Caco-2 (cell line): ENCODE measurements at regions not wholly inside any gene's neighbourhood (a gene's known extent, or its start where the extent isn't known, plus 50 kb on each side); places are given as distances from the start of the nearest gene placed in this dataset.

Source experiments
- BruUV-seq: library from RNA; stranded (reverse); fragments of 400-500 nt; replicated peaks from 2 replicates; lab custom pipeline; 2021; lab: Mats Ljungman, UMichigan
- CTCF ChIA-PET: fragments of 300-600 bp; sonication (Branson Sonifier 250); formaldehyde crosslinking; loops from one replicate; lab custom pipeline; 2022; ENCODE audit warnings: antibody characterized with exemption; lab: Charles Lee
- POLR2A ChIA-PET: fragments of 300-600 bp; sonication (Branson Sonifier 250); formaldehyde crosslinking; loops from one replicate; lab custom pipeline; 2022; ENCODE audit warnings: antibody characterized with exemption; lab: Charles Lee
- DNase-seq, 2 experiments: peaks; one replicate each; pipeline versions ENCODE4 v3.0.0 to v3.0.0-alpha.2; 2020 to 2022
- H3K27me3 ChIP-seq: replicated peaks from 2 replicates; pipeline ENCODE4 v1.6.0; 2011; ENCODE audit warnings: low read length; ENCODE audit not compliant: control insufficient read depth, insufficient read depth
- H3K36me3 ChIP-seq: 2 replicates; pipeline ENCODE4 v1.5.1; 2011; ENCODE audit warnings: low read length; ENCODE audit not compliant: control insufficient read depth, insufficient read depth
- H3K4me1 ChIP-seq: fragments of 250-450 bp; sonication (Bioruptor Pico); 2 replicates; pipeline ENCODE4 v1.5.1; 2020; ENCODE audit warnings: mild to moderate bottlenecking
- H3K4me3 ChIP-seq: 2 replicates; pipeline ENCODE4 v1.5.1; 2011; ENCODE audit warnings: low read depth, mild to moderate bottlenecking, control low read depth, low read length
- H3K9me3 ChIP-seq: fragments of 250-450 bp; sonication (Bioruptor Pico); 2 replicates; pipeline ENCODE4 v1.5.1; 2020; ENCODE audit warnings: mild to moderate bottlenecking, moderate library complexity
- H3K27ac Mint-ChIP-seq: one replicate; pipeline ENCODE4 v1.8.0; 2022; ENCODE audit warnings: mixed read lengths; ENCODE audit not compliant: unreplicated experiment
- H3K27me3 Mint-ChIP-seq: one replicate; pipeline ENCODE4 v1.8.0; 2022; ENCODE audit warnings: mixed read lengths; ENCODE audit not compliant: insufficient read depth, unreplicated experiment
- H3K36me3 Mint-ChIP-seq: one replicate; pipeline ENCODE4 v1.8.0; 2022; ENCODE audit warnings: mild to moderate bottlenecking, mixed read lengths; ENCODE audit not compliant: insufficient read depth, unreplicated experiment
- H3K4me1 Mint-ChIP-seq: one replicate; pipeline ENCODE4 v1.8.0; 2022; ENCODE audit warnings: low read depth, mixed read lengths; ENCODE audit not compliant: unreplicated experiment
- H3K4me3 Mint-ChIP-seq: one replicate; pipeline ENCODE4 v1.8.0; 2022; ENCODE audit warnings: mild to moderate bottlenecking, moderate library complexity, mixed read lengths; ENCODE audit not compliant: unreplicated experiment
- H3K9me3 Mint-ChIP-seq: one replicate; pipeline ENCODE4 v1.8.0; 2022; ENCODE audit warnings: mixed read lengths; ENCODE audit not compliant: unreplicated experiment
- intact Hi-C: fragments of 100-400 bp; cut with micrococcal nuclease; formaldehyde crosslinking; loops from one replicate; pipeline ENCODE4 v1.10.0; 2022; ENCODE audit not compliant: unreplicated experiment
- TF ChIP-seq, protein P1 (sequence below), 2 experiments: fragments of 200-600 bp in 1 of 2; IDR thresholded peaks; 1 replicate in 1 of 2; 2 replicates in 1 of 2; pipeline versions ENCODE4 v1.5.1 to v1.8.0; 2011 to 2022; ENCODE audit warnings: antibody characterized with exemption in 1 of 2, control low read depth in 1 of 2, inconsistent platforms in 1 of 2, low read depth in 1 of 2, low read length in 1 of 2, mild to moderate bottlenecking in 1 of 2, moderate library complexity in 1 of 2; ENCODE audit not compliant: insufficient read depth in 1 of 2, severe bottlenecking in 1 of 2, unreplicated experiment in 1 of 2

DNA sequence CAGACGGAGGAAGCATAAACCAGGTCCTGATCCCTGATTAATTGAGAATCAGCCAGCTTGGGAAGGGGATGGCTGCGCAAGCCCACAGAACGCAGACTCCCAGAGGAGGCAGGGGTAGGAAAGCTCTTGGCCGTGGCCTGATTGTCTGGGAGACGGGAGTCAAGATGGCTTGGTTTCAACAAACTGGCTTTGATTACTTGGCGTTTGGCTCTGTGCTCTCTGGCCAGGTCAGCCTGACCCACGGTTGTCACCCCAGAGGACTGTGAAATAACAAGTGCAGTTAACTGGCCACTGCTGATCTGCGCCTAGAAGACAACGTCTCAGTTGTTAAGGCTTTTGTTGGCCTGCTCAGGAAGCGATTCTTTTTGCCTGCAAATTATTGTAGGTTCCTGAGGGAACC is 387.0 kb upstream of the PROK2 start:
- BruUV-seq = no TSS peak
- Mint-ChIP-seq H3K27me3 (no peaks in the 10 kb centered on the region), H3K36me3 (no peaks in the 10 kb centered on the region), H3K27ac (no peak overlapping the region), H3K4me3 (no peak overlapping the region), H3K4me1 (no peaks in the 10 kb centered on the region), H3K9me3 (no peaks in the 10 kb centered on the region)
- Histone ChIP-seq H3K4me3 (no peak overlapping the region), H3K27me3 (no peaks in the 10 kb centered on the region), H3K4me1 (no peaks in the 10 kb centered on the region), H3K9me3 (no peaks in the 10 kb centered on the region), H3K36me3 (no peaks in the 10 kb centered on the region)
- DNase-seq = no peak
- ChIA-PET POLR2A (no interaction called here), CTCF (no interaction called here)
- intact Hi-C loops = no loop called here
- TF ChIP-seq, protein P1, sequence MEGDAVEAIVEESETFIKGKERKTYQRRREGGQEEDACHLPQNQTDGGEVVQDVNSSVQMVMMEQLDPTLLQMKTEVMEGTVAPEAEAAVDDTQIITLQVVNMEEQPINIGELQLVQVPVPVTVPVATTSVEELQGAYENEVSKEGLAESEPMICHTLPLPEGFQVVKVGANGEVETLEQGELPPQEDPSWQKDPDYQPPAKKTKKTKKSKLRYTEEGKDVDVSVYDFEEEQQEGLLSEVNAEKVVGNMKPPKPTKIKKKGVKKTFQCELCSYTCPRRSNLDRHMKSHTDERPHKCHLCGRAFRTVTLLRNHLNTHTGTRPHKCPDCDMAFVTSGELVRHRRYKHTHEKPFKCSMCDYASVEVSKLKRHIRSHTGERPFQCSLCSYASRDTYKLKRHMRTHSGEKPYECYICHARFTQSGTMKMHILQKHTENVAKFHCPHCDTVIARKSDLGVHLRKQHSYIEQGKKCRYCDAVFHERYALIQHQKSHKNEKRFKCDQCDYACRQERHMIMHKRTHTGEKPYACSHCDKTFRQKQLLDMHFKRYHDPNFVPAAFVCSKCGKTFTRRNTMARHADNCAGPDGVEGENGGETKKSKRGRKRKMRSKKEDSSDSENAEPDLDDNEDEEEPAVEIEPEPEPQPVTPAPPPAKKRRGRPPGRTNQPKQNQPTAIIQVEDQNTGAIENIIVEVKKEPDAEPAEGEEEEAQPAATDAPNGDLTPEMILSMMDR (IDR thresholded peaks at IDR 0.05; ENCODE audit: insufficient read depth in 1 of 2, low read depth in 1 of 2, low read length in 1 of 2, severe bottlenecking in 1 of 2, unreplicated experiment in 1 of 2) = no peak

DNA sequence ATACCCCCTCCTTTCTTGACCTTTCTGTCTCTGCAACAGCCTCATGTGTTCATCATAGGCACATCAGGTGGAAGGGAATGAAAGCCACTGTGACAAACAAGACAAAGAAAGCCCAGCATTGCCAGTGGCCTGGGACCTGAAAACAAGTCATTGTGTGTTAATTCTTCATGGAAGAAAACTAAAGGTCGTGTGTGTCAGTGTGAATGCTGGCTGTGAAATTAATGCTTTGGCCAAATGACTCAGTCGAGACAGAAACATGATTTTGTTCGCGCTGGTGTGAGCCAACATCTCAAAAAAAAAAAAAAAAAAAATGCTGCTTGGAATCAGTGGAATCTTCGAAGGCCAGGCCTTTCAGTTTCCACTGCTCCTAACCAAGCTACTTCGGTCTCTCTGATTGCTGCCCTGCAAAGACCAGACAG is 386.5 kb upstream of the PROK2 start:
- ChIA-PET CTCF (no interaction called here), POLR2A (no interaction called here)
- BruUV-seq = no TSS peak
- intact Hi-C loops = no loop called here
- H3K36me3 Mint-ChIP-seq = no peaks in the 10 kb centered on the region
- H3K4me3 Mint-ChIP-seq = no peak overlapping the region
- H3K27ac Mint-ChIP-seq = no peak overlapping the region
- Histone ChIP-seq H3K4me3 (no peak overlapping the region), H3K27me3 (no peaks in the 10 kb centered on the region), H3K9me3 (no peaks in the 10 kb centered on the region), H3K36me3 (no peaks in the 10 kb centered on the region), H3K4me1 (no peaks in the 10 kb centered on the region)
- TF ChIP-seq, protein P1 (IDR thresholded peaks at IDR 0.05; ENCODE audit: insufficient read depth in 1 of 2, low read depth in 1 of 2, low read length in 1 of 2, severe bottlenecking in 1 of 2, unreplicated experiment in 1 of 2) = no peak
- H3K27me3 Mint-ChIP-seq = no peaks in the 10 kb centered on the region
- no peak for DNase-seq
- H3K9me3 Mint-ChIP-seq = no peaks in the 10 kb centered on the region
- no peaks in the 10 kb centered on the region for H3K4me1 Mint-ChIP-seq

DNA sequence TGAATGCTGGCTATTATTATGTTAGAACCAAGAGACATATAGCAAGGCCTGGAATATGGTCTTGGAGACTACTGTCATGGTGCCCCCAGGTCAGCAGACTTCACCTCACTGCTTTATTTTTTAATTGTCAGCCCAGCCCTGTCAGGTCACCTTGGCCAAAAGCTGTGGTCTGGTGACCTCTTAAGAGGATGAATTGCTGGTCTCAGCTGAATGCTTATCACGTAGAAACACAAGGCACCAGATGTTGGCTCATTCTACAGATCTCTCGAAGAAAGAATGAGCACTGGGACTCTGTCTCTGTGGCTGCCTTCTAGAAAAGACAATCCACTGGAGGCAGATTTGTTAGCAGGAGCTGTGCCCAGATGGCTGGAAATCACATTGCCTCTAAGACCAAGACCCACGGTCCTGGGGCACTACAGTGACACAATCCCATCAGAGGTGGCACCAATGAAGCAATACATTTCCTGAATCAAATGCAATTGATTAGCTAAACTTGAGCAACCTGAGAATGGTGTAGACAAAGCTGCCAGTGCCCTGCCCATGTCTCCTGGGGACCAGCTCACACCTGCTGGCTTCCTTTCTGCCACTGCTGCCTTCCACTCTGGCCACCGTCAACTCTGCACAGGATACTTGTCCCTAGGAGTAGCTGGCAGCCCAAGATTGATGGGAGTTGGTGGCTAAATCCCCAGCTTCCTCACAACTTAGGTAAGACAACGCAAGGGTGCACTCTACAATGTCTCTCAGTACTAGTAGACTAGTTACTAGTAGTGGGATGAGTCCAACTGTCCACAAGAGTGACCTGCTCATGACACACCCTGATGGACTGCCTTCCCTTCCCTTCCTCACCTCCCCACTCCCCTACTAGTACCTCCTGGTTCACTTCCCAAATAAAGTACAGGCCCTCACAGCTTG is 384.9 kb upstream of the PROK2 start:
- H3K4me3 Mint-ChIP-seq = no peak overlapping the region
- ChIA-PET CTCF (interaction anchor here (0.5 kb wide), 1 partner anchor 154 kb away, joined by 3 read pairs; no protein-coding TSS in a partner anchor), POLR2A (no interaction called here)
- H3K36me3 ChIP-seq = no peaks in the 10 kb centered on the region
- no peaks in the 10 kb centered on the region for H3K27me3 Mint-ChIP-seq
- no peaks in the 10 kb centered on the region for H3K36me3 Mint-ChIP-seq
- no peaks in the 10 kb centered on the region for H3K27me3 ChIP-seq
- no peaks in the 10 kb centered on the region for H3K9me3 ChIP-seq
- no peaks in the 10 kb centered on the region for H3K4me1 ChIP-seq
- no peak overlapping the region for H3K27ac Mint-ChIP-seq
- intact Hi-C loops = no loop called here
- no peak for DNase-seq
- BruUV-seq = no TSS peak
- H3K9me3 Mint-ChIP-seq = no peaks in the 10 kb centered on the region
- H3K4me3 ChIP-seq = no peak overlapping the region
- TF ChIP-seq, protein P1 (IDR thresholded peaks at IDR 0.05; ENCODE audit: insufficient read depth in 1 of 2, low read depth in 1 of 2, low read length in 1 of 2, severe bottlenecking in 1 of 2, unreplicated experiment in 1 of 2) = no peak
- no peaks in the 10 kb centered on the region for H3K4me1 Mint-ChIP-seq
